Fibroblast of villous mesenchyme (primary cell): ENCODE measurements at regions not wholly inside any gene's neighbourhood (a gene's known extent, or its start where the extent isn't known, plus 50 kb on each side); places are given as distances from the start of the nearest gene placed in this dataset.

Experiments
- DNase-seq: peaks from one replicate; pipeline ENCODE4 v3.0.0-alpha.2; 2010; ENCODE audit warnings: low read depth
- H3K4me3 ChIP-seq: 2 replicates; pipeline ENCODE4 v1.5.1; 2011; ENCODE audit warnings: low read depth, mild to moderate bottlenecking, low read length
- TF ChIP-seq, protein P1 (sequence below): IDR thresholded peaks from 2 replicates; pipeline ENCODE4 v1.5.1; 2012; ENCODE audit warnings: low read depth, mild to moderate bottlenecking, low read length; ENCODE audit not compliant: insufficient read depth

DNA sequence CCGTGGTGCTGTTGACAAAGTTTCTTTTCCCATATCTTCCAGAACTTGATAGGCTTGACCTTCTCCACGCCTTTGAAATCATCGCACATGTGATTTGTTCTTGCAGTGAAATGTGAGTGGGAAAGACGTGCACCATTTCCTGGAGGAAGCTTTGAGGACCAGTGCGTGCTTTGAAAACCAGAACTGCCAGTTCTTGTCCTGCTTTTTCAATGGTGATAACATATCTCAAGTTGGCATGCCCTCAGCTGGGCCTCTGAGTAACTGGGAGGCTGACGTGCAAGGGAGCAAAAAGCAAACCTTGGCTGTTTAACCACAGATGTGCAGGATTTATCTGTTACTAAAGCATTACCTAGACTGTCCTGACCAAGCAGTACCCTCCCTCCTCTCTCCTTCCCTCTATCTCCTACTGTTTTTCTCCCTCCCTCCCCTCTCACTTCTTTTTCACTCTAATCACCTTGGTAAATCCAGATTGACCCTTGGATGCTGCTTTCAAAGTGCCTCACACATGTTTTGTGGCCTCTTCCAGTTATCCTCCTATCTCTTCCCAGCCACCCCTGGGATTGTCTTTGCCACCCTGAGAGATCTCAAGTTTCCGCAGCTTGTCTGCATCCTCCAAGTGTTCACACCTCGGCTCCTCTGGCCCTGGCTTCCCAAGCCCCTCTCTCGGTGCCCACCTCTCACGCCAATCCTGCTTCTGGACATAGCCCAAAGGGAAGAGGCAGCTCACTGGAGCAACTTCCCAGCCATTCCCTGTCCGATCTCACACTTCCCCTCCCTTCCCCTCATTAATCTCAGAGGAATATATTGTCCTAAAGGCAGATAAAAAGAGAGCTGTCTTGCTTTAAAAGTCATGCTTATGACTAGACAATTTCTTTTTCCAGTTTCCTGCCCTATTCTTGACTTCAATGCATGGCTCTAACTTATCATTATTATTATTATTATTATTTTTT, 198.3 kb downstream of the ERCC6L2 start:
- DNase-seq: peak; percentile 30
- TF ChIP-seq, protein P1, sequence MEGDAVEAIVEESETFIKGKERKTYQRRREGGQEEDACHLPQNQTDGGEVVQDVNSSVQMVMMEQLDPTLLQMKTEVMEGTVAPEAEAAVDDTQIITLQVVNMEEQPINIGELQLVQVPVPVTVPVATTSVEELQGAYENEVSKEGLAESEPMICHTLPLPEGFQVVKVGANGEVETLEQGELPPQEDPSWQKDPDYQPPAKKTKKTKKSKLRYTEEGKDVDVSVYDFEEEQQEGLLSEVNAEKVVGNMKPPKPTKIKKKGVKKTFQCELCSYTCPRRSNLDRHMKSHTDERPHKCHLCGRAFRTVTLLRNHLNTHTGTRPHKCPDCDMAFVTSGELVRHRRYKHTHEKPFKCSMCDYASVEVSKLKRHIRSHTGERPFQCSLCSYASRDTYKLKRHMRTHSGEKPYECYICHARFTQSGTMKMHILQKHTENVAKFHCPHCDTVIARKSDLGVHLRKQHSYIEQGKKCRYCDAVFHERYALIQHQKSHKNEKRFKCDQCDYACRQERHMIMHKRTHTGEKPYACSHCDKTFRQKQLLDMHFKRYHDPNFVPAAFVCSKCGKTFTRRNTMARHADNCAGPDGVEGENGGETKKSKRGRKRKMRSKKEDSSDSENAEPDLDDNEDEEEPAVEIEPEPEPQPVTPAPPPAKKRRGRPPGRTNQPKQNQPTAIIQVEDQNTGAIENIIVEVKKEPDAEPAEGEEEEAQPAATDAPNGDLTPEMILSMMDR: no peak
- no peak overlapping the region for H3K4me3 ChIP-seq

DNA sequence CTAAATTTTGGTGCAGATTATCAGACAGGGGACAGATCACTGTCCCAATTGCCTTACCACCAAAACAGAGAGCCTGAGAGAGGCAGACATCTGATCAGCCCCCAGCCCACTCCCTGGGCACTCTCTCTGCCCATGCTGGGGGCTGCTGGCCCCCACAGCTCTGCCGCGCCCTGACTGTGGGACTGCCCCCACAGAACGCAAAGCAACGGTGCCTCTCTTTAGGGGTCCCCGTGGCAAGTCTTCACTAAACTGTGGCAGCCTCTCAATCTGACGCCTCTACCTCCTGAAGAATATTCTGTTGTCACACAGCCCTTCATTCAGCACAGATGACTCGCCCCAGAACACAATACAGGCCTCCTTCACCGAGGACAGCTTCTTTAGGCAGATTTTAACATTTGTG, 197.4 kb downstream of the ERCC6L2 start:
- no peak overlapping the region for H3K4me3 ChIP-seq
- TF ChIP-seq, protein P1: no peak
- DNase-seq: no peak

DNA sequence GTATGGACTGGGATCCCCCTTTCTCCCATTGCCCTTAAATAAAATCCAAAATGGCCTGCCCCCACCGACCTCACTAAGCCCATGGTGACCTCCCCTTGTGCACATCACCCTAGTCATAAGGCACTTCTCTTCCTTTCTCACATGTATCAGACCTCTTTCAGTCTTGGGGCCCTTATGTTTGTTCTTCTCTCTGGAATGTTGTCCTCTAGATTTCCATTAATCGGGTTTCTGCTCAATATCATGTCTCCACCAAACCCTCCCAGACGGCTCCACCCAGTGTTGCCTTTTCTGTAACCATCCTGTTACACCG, 196.3 kb downstream of the ERCC6L2 start:
- TF ChIP-seq, protein P1: no peak
- no peak overlapping the region for H3K4me3 ChIP-seq
- DNase-seq: no peak

DNA sequence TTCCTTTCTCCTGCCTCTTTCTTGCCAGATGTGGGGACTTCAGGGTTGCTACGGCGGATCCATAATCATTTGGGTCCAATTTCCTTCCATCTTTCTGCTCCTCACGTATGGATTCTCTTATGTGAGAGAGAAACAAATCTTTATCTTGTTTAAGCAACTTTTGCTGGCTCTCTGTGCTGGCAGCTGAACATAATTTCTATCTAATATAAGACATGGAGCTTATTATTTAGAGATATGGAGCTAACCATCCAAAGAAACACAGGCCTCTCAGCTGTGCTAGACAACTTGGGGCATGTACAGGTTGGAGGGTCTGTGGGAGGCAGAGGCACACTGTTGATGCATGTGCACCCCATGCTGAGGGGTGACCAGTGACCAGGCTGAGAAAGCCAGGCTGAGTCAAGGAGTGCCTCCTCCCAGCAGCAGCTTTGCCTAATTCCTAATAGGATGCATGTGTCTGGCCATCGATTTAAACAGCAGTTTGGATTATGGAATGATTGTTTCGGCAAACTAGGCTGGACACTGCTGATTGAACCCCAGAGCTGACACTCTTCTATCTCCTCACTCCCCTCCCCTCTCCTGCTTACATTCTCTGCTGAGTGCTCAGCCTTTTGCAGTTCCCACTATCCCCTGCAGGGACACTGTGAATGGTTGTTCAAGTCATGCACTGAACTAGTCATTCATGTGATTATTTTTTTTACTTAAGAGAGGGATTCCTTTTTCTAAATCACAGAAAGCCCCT, 195.8 kb downstream of the ERCC6L2 start:
- DNase-seq: peak; percentile 42
- H3K4me3 ChIP-seq: no peak overlapping the region
- TF ChIP-seq, protein P1: peak; percentile 72

DNA sequence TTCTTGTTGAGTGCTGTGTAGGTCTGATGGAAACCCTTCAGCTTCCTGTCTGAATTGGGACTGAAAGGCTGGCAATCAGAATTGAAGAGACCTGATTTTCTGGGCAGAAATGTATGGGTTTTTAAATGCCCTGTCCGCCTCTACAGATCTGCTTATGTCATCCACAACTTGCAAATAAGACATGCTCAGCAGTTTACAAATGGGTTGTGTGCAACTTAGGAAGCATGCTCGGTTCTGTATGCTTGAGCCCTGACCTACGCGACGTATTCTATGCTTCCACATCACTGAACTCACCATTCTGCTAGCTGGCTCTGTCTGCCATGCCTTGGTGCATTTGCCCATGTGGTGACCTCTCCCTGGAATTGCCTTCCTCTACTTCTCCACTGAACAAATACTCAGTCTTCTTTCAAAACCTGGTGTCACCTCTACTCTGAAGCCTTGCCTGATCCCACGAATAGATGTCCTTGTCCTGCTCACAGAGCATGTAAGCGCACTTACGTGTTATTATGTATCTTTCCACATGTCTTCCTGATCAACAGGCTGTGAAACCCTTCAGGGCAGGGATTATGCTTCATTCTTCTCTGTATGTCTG, 194.2 kb downstream of the ERCC6L2 start:
- TF ChIP-seq, protein P1: no peak
- no peak overlapping the region for H3K4me3 ChIP-seq
- no peak for DNase-seq

DNA sequence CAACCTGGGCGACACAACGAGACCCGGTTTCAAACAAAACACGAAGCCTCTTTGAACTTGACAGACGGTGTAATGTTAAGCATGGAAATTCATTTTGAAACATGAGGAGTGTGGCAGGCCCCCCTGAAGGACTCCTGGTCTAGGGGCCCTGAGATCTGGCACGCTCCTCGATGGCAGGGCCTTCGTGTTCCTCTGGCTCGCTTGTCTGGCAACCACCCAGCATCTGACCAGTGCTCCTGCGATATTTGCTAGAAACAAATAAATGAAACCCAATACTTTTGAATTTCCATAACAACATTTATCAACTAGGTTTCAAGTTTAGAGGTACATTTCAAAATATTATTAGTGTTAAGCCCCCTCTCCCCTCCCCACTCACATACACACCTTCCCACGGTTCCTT, 193.0 kb downstream of the ERCC6L2 start:
- no peak overlapping the region for H3K4me3 ChIP-seq
- TF ChIP-seq, protein P1: no peak
- no peak for DNase-seq
